C4-2B (cell line): ENCODE measurements at regions not wholly inside any gene's neighbourhood (a gene's known extent, or its start where the extent isn't known, plus 50 kb on each side); places are given as distances from the start of the nearest gene placed in this dataset.

Experiments
- ZFX ChIP-seq: fragments of 450-650 bp; IDR thresholded peaks from 2 replicates; pipeline ENCODE4 v1.6.1; 2017
- TF ChIP-seq, protein P1 (sequence below): fragments of 450-650 bp; conservative IDR thresholded peaks from 2 replicates; pipeline ENCODE4 v1.5.1; 2017; ENCODE audit warnings: mild to moderate bottlenecking

DNA sequence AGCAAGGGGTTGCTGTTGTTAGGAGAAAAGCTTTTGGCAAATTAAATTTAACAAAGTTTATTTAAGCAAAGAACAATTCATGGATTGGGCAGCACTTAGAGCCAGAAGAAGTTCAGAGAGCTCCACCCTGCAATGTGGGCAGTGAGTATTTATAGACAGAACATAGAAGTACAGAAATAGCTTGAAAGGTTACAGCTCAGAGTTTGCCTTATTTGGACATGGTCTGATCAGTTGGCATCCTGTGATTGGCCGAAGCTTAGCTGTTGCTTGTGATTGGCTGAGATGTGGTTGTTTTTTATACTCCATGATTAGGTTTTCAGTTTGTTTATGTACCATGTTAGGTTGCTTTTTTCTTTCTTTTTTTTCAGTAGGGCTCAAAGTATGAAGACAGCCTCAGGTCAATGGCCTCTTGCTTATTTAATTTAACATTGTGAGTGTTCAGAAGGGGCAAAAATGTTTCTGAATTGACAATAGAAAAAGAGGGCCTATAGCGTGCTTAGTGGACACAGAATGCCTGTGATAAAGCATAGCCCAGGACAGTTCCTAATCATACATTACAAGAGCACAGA, 293.8 kb downstream of the IGSF11 start:
- TF ChIP-seq, protein P1, sequence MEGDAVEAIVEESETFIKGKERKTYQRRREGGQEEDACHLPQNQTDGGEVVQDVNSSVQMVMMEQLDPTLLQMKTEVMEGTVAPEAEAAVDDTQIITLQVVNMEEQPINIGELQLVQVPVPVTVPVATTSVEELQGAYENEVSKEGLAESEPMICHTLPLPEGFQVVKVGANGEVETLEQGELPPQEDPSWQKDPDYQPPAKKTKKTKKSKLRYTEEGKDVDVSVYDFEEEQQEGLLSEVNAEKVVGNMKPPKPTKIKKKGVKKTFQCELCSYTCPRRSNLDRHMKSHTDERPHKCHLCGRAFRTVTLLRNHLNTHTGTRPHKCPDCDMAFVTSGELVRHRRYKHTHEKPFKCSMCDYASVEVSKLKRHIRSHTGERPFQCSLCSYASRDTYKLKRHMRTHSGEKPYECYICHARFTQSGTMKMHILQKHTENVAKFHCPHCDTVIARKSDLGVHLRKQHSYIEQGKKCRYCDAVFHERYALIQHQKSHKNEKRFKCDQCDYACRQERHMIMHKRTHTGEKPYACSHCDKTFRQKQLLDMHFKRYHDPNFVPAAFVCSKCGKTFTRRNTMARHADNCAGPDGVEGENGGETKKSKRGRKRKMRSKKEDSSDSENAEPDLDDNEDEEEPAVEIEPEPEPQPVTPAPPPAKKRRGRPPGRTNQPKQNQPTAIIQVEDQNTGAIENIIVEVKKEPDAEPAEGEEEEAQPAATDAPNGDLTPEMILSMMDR = no peak
- no peak for TF ChIP-seq ZFX
